GM13976 (cell line): ENCODE measurements at regions not wholly inside any gene's neighbourhood (a gene's known extent, or its start where the extent isn't known, plus 50 kb on each side); places are given as distances from the start of the nearest gene placed in this dataset.

Experiments used
- DNase-seq: peaks from one replicate; pipeline ENCODE4 v3.0.0; 2012; ENCODE audit warnings: low spot score
- in situ Hi-C: fragments of 300-500 bp; cut with MboI; formaldehyde crosslinking; loops from one replicate; pipeline ENCODE4 v1.12.0; 2022; ENCODE audit warnings: low sequenced_read_pairs, mixed read lengths, inconsistent platforms; ENCODE audit not compliant: unreplicated experiment
- TF ChIP-seq, protein P1 (sequence below): IDR thresholded peaks from 2 replicates; pipeline ENCODE4 v1.5.1; 2012; ENCODE audit warnings: borderline replicate concordance, mild to moderate bottlenecking; ENCODE audit not compliant: insufficient read depth; ENCODE audit errors: extremely low read depth, missing control alignments, control extremely low read depth

DNA sequence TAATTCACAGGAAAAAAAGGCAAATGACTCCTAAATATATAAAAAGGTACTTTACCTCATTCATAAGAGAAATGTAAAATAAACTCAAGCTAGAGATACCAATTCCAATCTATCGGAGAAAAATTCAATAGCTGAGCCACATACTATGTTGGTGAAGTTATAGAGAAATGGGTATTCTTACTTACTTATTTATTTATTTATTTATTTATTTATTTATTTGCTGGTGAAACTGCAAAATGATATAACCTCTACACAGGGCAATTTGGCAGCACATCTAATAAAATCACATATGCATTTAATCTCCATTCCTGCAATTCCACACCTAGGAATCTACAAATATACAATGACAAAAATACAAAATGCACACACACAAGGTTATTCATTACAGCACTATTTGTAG lies 117.5 kb upstream of the TMEM168 start:
- in situ Hi-C loops, result no loop called here
- no peak for DNase-seq
- TF ChIP-seq, protein P1, sequence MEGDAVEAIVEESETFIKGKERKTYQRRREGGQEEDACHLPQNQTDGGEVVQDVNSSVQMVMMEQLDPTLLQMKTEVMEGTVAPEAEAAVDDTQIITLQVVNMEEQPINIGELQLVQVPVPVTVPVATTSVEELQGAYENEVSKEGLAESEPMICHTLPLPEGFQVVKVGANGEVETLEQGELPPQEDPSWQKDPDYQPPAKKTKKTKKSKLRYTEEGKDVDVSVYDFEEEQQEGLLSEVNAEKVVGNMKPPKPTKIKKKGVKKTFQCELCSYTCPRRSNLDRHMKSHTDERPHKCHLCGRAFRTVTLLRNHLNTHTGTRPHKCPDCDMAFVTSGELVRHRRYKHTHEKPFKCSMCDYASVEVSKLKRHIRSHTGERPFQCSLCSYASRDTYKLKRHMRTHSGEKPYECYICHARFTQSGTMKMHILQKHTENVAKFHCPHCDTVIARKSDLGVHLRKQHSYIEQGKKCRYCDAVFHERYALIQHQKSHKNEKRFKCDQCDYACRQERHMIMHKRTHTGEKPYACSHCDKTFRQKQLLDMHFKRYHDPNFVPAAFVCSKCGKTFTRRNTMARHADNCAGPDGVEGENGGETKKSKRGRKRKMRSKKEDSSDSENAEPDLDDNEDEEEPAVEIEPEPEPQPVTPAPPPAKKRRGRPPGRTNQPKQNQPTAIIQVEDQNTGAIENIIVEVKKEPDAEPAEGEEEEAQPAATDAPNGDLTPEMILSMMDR, result no peak

DNA sequence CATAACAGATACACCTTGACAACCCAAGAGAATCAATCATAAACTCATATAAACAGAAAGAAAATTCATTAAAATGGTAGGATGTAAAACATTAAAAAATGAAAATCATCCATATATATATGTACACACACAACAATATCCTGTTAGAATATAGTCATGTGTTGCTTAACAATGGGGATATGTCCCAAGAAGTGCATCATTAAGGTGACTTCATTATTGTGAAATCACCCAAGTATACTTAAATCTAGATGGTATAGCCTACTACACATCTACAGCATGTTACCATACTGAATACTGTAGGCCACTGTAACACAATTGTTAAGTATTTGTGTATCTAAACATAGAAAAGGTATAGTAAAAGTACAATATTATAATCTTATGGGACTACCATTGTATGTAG lies 115.8 kb upstream of the TMEM168 start:
- TF ChIP-seq, protein P1, result no peak
- DNase-seq, result no peak
- in situ Hi-C loops, result no loop called here

DNA sequence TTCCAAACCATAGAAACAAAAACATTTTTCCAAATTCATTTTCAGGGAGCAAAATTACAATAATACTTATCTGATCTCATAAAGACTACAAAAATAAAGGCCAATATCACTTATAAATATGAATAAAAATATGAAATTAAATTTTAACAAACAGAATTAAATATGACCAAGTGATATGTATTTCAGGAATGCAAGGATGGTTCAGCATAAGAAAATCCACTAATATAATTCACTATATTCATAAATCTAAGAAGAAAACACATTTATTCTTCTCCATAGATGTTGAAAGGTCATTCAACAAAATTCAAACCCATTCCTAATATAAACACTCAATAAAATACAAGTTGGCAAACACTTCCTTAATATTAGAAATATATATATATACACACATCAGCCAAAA lies 115.2 kb upstream of the TMEM168 start:
- in situ Hi-C loops, result no loop called here
- TF ChIP-seq, protein P1, result no peak
- DNase-seq, result no peak

DNA sequence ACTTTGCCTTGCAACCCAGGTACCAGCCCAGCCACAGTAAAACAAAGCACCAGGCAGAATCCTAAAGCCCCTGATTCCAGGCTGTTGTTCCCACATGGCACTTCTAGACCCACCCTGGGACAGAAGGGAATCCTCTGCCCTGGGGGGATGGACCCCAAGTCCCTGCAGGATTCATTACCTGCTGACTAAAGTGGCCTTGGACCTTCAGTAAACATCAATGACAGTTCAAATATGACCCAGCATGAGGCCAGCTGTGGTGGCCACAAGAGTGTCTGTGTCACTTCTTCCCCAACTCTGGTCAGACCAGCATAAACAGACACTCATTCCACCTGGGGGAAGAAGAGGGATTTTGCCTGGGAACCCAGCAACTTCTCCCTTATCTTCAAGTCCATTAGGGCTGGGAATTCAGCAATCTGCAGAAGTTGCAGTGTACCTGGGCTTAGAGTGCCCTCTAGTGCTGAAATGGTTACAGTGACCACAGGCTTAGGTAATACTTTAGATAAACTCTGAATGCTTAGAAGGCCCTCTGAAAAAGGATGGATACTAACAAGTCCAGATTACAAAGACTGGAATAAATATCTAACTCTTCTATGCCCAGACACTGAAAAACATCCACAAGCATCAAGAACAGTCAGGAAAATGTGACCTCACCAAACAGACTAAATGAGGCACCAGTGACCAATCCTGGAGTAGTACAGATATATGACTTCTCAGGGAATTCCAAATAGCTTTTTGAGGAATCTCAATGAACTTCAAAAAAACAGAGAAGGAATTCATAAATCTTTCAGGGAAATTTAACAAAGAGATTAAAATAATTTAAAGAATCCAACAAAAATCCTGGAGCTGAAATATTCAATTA lies 108.5 kb upstream of the TMEM168 start:
- TF ChIP-seq, protein P1, result peak; percentile 59
- in situ Hi-C loops, result loop anchor here (25.0 kb wide), 1 partner anchor 336 kb away; no protein-coding TSS in a partner anchor
- DNase-seq, result peak; percentile 44

DNA sequence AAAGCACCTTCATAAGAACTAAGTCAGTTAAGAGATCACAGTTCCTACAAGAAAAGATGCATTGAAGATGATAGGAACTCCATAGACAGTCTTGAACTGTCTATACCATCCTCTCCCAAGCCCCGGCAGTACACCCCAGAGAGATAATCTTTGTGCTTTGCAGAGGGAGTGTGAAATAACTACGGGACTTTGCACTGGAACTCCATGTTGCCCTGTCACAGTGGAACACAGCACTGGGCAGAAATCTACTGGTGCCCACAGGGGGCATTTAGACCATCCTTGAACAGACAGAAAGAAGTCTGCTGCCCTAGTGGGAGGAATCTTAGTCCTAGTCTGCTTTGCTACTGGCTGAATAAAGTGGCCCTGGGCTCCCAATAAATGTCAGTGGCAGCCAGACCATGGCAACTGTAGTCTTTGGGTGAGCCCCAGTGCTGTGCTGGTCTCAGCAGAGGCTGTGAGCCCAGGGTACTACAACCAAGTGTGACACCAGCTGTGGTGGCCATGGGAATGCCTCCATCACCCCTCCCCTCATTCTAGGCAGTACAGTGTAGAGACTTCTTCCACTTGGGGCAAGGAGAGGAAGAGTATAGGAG lies 107.7 kb upstream of the TMEM168 start:
- in situ Hi-C loops, result loop anchor here (25.0 kb wide), 1 partner anchor 336 kb away; no protein-coding TSS in a partner anchor
- TF ChIP-seq, protein P1, result no peak

DNA sequence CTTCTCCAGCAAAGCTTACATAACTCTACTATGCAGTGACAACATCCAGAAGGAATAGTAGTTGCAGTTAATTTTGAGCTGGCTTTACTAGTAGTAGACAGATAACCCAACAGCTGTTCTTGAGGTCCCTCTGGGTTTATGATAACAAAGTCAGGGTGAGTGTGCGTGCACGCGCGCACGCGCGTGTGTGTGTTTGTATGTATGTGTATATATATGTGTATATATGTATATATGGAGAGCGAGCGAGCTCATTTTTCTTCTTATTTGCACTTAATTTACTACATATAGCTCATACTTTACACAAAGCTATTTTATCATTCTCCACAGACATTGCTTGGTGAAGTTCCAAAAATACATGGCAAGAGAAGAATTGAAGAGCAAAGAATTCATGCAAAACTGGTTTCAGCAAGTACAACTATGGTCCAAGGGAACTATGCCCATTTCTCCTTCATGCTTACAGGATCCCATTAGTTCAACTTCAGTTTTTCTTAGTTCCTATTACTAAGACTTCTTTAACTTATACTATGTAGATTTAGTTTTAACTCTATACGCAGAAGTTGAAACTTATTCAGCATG lies 105.9 kb upstream of the TMEM168 start:
- TF ChIP-seq, protein P1, result no peak
- DNase-seq, result no peak
- in situ Hi-C loops, result loop anchor here (25.0 kb wide), 1 partner anchor 334 kb away; no protein-coding TSS in a partner anchor

More for the DNA sequence above, 107.7 kb upstream of the TMEM168 start:
- DNase-seq, result no peak
